H1 (cell line): ENCODE measurements at regions not wholly inside any gene's neighbourhood (a gene's known extent, or its start where the extent isn't known, plus 50 kb on each side); places are given as distances from the start of the nearest gene placed in this dataset.

Experiments used
- EP300 ChIP-seq, 2 experiments: IDR thresholded peaks; 1 replicate in 1 of 2; 2 replicates in 1 of 2; pipeline ENCODE4 v1.6.1; 2011 to 2012; ENCODE audit warnings: low read depth in 2 of 2, low read length in 2 of 2, mild to moderate bottlenecking in 2 of 2, borderline replicate concordance in 1 of 2, inconsistent platforms in 1 of 2, moderate library complexity in 1 of 2
- RNF2 ChIP-seq: fragments of 200-900, 300-1000 bp; sonication (generic); IDR thresholded peaks from 2 replicates; pipeline ENCODE4 v1.7.1; 2016; ENCODE audit warnings: borderline replicate concordance, low read depth, mild to moderate bottlenecking, antibody characterized with exemption, low read length; ENCODE audit not compliant: poor library complexity, severe bottlenecking; ENCODE audit errors: missing control alignments
- SP2 ChIP-seq: IDR thresholded peaks from 2 replicates; pipeline ENCODE4 v1.6.1; 2012; ENCODE audit warnings: mild to moderate bottlenecking, low read length, inconsistent platforms
- TF ChIP-seq, protein P1 (sequence below): IDR thresholded peaks from 2 replicates; pipeline ENCODE4 v1.6.1; 2011; ENCODE audit warnings: low read depth, mild to moderate bottlenecking, low read length; ENCODE audit not compliant: insufficient read depth

DNA sequence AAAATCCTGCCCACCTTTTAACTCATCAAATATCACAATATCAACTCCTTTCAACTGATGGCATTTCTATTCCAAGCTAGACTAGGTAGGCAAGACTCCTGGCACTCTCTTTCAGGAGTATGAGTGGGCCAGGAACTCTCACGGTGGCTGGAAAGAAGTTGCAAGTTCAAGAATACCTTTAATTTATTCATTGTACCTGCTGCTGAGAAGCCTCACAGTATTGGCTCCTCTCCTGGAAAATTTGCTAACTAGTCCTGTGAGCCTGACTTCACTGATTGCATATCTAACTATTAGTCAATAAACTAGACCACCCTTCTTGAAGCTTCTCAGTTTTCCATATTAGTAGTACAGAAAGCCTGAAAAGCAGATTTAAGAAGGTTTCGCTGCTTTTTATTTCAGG is 120.2 kb downstream of the DUSP10 start (continued):
- TF ChIP-seq RNF2 (no peak), EP300 (IDR thresholded peaks at IDR 0.05; ENCODE audit: borderline replicate concordance in 1 of 2, low read depth in 2 of 2, low read length in 2 of 2) (no peak), SP2 (no peak)
- TF ChIP-seq, protein P1, sequence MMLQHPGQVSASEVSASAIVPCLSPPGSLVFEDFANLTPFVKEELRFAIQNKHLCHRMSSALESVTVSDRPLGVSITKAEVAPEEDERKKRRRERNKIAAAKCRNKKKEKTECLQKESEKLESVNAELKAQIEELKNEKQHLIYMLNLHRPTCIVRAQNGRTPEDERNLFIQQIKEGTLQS, result no peak
